Stimulated activated naive B cell treated with anti-CD40 and anti-IgM and Interleukin-4, amounts not matched to agents 10 μg/mL and 1 μg/mL and 100 μg/mL, for 72 hours (primary cell): ENCODE measurements at regions not wholly inside any gene's neighbourhood (a gene's known extent, or its start where the extent isn't known, plus 50 kb on each side); places are given as distances from the start of the nearest gene placed in this dataset.
"Not testable (repeated sequence)": the region's sequence is repeated elsewhere in the genome, so short reads cannot be mapped to it uniquely, and the experiment has no call there.

Experiments used
- ATAC-seq, 2 donors: fragments of 150-1000 bp; cut with Tn5 transposase; replicated peaks; 2 replicates each; pipeline ENCODE4 v1.10.0; 2021; ENCODE audit warnings: moderate library complexity in 1 of 2
- DNase-seq: peaks from one replicate; pipeline ENCODE4 v3.0.0; 2021
- H3K27ac Mint-ChIP-seq: one replicate; pipeline ENCODE4 v1.8.0; 2022; ENCODE audit warnings: mild to moderate bottlenecking, mixed read lengths
- H3K27me3 Mint-ChIP-seq, 2 donors: one replicate each; pipeline ENCODE4 v1.8.0; 2022; ENCODE audit warnings: mixed read lengths in 2 of 2
- H3K36me3 Mint-ChIP-seq, 2 donors: one replicate each; pipeline ENCODE4 v1.8.0; 2022; ENCODE audit warnings: mixed read lengths in 2 of 2, mild to moderate bottlenecking in 1 of 2
- H3K4me1 Mint-ChIP-seq, 2 donors: one replicate each; pipeline ENCODE4 v1.8.0; 2022; ENCODE audit warnings: mixed read lengths in 2 of 2, mild to moderate bottlenecking in 1 of 2
- H3K4me3 Mint-ChIP-seq, 2 donors: one replicate each; pipeline ENCODE4 v1.8.0; 2022; ENCODE audit warnings: mild to moderate bottlenecking in 2 of 2, mixed read lengths in 2 of 2, moderate library complexity in 1 of 2
- H3K9me3 Mint-ChIP-seq, 2 donors: one replicate each; pipeline ENCODE4 v1.8.0; 2022; ENCODE audit warnings: mixed read lengths in 2 of 2, mild to moderate bottlenecking in 1 of 2

DNA sequence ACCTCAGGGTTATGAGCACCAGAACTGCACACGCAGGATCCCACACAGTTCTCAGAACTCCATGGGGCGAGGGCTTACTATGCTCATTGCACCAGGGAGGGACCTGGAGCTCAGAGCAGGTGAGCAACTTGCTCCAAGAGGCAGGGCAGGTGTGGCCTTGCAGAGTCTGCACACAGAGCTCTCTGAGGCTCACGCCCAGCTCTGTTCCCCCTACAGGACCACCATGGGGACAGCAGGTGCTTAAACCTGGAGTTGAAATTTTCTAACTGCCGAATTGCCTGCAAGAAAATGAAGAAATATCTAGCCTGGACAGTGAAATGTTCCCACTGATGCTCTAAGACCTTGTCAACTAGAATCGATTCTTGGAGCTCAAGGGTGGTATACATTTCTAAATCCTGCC lies 49.9 kb upstream of the MSMB start:
- H3K36me3 Mint-ChIP-seq, H3K9me3 Mint-ChIP-seq, H3K27ac Mint-ChIP-seq, H3K27me3 Mint-ChIP-seq, ATAC-seq, DNase-seq, H3K4me3 Mint-ChIP-seq: not testable (repeated sequence)
- peaks cover 6 to 25% of the 10 kb centered on the region in 2 donors for H3K4me1 Mint-ChIP-seq

DNA sequence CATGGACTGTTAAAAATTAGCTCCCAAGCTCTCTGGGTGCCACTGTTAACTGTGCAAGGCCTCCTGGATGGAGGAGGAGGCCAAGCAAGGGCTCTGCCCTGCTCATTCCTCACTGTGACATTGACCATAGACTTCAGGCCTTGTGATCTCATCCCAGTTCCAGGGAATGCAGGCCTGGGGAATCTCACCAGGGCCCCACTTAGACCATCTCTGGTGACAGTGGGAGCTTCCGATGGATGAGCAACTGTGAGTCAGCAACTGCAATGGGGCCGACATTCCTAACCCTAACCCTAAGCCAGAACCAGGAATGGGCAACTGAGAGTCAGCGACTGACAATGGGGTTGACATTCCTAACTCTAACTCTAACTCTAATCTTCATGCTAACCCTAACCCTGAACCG lies 50.4 kb upstream of the MSMB start:
- Mint-ChIP-seq H3K9me3 (peaks cover 0 to 3% of the 10 kb centered on the region in 2 donors), H3K27ac (peak overlapping the region; percentile 91), H3K4me3 (no peak overlapping the region), H3K4me1 (peaks cover 6 to 24% of the 10 kb centered on the region in 2 donors), H3K36me3 (peaks cover 3 to 4% of the 10 kb centered on the region in 2 donors), H3K27me3 (no peaks in the 10 kb centered on the region)
- no peak for ATAC-seq
- no peak for DNase-seq

DNA sequence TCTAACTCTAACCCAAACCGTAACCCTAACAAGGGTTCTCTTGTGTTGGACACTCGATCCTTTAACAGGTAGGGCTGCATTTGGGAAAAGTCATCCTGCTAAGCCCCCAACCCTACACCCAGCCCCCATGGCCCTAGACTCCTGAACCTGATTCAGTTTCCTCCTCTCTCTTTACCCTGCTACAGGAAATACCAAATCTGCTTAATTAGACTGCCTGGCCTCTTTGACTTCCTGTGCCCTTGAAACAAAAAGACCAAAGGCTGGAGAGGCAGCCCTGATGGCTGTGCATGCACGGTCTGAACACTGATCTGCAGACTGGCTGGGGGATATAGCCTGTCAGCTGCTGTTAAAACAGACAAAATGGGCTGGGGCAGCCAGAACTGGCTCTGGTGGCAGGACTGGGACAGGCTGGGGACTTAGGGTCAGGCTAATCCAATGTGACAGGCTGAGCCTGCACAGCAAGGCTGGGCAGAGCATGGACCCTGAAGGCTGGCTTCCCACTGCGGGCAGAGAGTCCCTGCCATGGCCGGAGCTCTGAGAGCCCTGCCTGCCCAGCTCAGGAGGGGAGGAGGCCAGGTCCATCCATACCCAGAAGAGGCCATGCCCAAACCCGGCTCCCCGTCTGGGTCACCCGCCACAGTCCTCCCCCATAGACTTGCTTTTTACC lies 51.0 kb upstream of the MSMB start:
- Mint-ChIP-seq H3K4me3 (no peak overlapping the region), H3K9me3 (peaks cover 0 to 3% of the 10 kb centered on the region in 2 donors), H3K36me3 (peaks cover 3 to 4% of the 10 kb centered on the region in 2 donors), H3K27ac (peak overlapping the region; percentile 91), H3K27me3 (no peaks in the 10 kb centered on the region), H3K4me1 (peaks cover 6 to 21% of the 10 kb centered on the region in 2 donors)
- ATAC-seq: peak in 1 of 2 donors; percentile 30
- no peak for DNase-seq

DNA sequence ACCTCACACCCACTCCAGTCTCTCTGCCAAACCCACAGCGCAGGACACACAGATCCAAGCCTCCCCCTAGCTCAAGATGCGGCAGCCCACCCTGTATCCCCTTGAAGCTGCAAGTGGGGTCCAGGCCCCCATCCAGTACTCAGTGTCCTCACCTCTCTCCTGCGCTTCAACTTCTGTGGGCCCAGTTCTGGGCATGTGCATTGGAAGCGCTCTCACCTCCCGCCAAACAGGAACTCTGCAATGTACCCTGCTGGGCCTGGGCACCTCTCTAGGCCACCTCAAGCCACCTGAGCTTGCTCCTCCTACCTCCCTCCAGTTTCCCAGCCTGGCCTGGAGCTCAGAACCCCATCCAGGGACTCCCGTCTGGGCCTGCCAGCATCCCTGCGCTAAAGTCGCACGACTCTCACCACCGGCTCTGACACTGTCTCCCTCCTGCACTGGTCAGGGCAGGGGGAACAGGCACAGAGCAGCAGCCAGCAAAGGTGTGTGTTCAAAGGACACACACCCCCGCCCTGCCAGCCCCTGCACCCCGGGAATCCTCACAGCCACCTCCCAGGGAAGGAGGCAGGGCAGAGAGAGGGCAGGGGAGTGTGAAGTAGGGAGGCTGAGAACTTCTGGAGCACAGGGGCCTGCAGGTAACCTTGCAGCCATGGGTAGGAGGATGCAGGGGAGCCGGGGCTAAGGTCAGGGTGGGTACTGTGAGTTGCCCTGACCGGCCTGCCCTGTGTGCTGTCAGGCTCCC lies 51.7 kb upstream of the MSMB start:
- ATAC-seq (no peak), DNase-seq (no peak)
- Mint-ChIP-seq H3K27me3 (no peaks in the 10 kb centered on the region), H3K4me3 (no peak overlapping the region), H3K9me3 (peaks cover 0 to 3% of the 10 kb centered on the region in 2 donors), H3K27ac (peak overlapping the region; percentile 5), H3K36me3 (peaks cover 3 to 4% of the 10 kb centered on the region in 2 donors), H3K4me1 (peaks cover 6 to 21% of the 10 kb centered on the region in 2 donors)

DNA sequence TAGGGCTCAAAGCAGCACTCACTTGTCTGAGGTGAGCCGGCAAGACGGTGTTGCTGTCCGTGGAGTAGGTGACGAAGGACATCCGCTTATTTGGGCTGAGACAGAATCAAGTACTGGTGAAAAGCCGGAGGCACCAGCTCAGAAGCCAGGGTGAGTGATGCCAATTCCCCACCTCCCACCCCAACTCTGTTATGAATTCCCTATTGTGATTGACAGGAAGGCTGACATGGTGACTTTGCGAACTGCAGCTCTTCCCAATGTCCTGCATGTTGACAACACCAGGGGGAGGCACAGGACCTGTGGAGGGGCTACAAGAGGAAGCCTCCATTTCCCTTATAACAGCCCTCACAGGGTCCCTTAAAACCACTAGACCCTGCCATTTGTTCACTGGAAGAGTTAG lies 52.3 kb upstream of the MSMB start:
- no peaks in the 10 kb centered on the region for H3K27me3 Mint-ChIP-seq
- peaks cover 6 to 21% of the 10 kb centered on the region in 2 donors for H3K4me1 Mint-ChIP-seq
- ATAC-seq (no peak), DNase-seq (no peak)
- H3K4me3 Mint-ChIP-seq: no peak overlapping the region
- peaks cover 0 to 3% of the 10 kb centered on the region in 2 donors for H3K9me3 Mint-ChIP-seq
- H3K36me3 Mint-ChIP-seq: peaks cover 3 to 4% of the 10 kb centered on the region in 2 donors
- peak overlapping the region; percentile 5 for H3K27ac Mint-ChIP-seq

DNA sequence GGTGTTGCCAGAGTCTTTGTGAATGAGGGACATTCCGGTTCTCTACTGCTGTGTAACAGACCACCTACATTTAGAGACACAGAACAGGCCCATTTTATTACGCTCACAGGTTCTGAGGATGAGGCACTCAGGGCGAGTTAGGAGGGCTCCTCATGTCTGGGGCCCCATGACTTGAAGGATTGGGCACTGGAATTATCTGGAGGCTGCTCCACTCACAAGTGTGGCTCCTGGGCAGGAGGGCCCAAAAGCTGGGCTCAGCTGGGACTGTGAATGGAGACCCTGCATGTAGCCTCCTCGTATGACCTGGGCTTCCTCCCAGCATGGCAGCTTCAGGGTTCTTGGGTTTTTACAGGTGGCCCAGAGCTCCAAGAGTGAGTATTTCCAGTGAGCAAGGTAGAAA lies 52.9 kb upstream of the MSMB start:
- not testable (repeated sequence) for H3K4me3 Mint-ChIP-seq, H3K9me3 Mint-ChIP-seq, DNase-seq

DNA sequence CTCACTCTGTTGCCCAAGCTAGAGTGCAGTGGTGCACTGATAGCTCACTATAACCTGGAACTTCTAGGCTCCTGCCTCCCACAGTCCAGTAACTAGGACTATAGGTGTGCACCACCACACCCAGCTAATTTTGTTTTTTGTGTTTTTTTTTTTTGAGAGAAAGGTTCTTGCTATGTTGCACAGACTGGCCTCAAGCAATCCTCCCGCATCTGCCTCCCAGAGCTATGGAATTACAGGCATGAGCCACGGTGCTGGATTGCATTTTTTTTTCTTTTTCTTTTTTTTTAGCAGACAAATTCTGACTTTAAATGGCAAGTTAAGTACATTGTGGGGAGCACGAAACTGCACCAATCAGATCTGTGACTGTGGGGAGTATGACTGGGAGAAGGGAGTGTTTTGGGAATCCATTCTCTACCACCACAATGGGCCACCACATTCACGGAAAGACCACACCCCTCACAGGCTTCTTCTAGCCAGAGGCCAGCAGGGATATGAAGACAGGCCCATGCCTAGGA lies 58.1 kb upstream of the MSMB start:
- DNase-seq (no peak), ATAC-seq (no peak)
- no peaks in the 10 kb centered on the region for H3K9me3 Mint-ChIP-seq
- H3K4me1 Mint-ChIP-seq: peaks cover 8 to 10% of the 10 kb centered on the region in 2 donors
- H3K4me3 Mint-ChIP-seq: no peak overlapping the region
- no peaks in the 10 kb centered on the region for H3K36me3 Mint-ChIP-seq
- peaks cover 9 to 31% of the 10 kb centered on the region in 2 donors for H3K27me3 Mint-ChIP-seq
- H3K27ac Mint-ChIP-seq: no peak overlapping the region

More for the DNA sequence above, 52.9 kb upstream of the MSMB start:
- not testable (repeated sequence) for H3K36me3 Mint-ChIP-seq, H3K27me3 Mint-ChIP-seq, ATAC-seq, H3K27ac Mint-ChIP-seq
- peaks cover 6 to 21% of the 10 kb centered on the region in 2 donors for H3K4me1 Mint-ChIP-seq

DNA sequence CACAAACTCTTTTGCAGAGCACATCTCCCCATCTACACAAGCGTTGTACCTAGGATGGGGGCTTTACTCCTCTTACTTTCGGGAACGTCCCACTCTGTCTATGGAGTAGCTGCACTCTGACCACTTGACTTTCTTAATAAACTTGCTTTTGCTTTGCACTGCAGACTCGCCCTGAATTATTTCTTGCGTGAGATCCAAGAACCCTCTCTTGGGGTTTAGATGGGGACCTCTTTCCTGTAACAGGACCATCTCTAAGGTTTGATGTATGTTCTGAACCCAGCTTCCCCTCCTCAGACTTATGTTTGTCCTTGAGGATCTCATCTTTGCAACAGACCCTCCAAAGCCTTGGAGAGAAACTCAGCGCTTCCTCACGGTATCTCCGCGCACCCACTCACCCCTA lies 59.3 kb upstream of the MSMB start:
- DNase-seq, H3K9me3 Mint-ChIP-seq, ATAC-seq, H3K36me3 Mint-ChIP-seq: not testable (repeated sequence)
- H3K27ac Mint-ChIP-seq: peak overlapping the region; percentile 27
- H3K27me3 Mint-ChIP-seq: peaks cover 9 to 31% of the 10 kb centered on the region in 2 donors
- peak overlapping the region; percentile 67 to 72 for H3K4me3 Mint-ChIP-seq
- peaks cover 8 to 10% of the 10 kb centered on the region in 2 donors for H3K4me1 Mint-ChIP-seq

DNA sequence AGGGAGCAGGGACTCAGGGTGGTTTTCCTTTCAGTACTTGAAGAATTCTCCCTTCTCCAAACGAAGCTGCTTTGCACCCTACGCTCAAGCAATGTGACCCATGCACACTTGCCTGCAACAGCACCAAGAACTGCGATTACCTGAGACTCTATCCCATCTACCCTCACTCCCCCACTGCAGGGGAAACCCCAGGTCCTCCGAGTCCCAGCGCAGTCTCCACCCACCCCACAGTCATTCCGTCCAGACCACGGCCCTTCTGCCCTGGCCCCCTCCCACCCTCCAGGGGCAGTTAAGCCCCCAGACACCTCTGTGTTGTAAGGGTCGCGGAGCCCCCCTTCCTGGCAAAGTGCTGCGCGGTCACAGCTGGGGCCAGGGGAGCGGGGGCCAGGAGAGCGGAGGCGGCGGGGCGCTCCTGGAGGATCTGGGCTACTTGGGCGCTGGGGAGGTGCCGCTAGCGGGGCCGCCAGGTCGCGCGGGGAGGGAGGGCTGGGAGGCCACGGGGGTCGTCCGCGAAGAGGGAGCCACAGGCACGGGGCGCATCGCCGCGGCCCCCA lies 59.9 kb upstream of the MSMB start:
- peak overlapping the region; percentile 27 for H3K27ac Mint-ChIP-seq
- H3K27me3 Mint-ChIP-seq: peaks cover 9 to 31% of the 10 kb centered on the region in 2 donors
- ATAC-seq: peak; percentile 44 to 52
- H3K36me3 Mint-ChIP-seq, DNase-seq, H3K9me3 Mint-ChIP-seq: not testable (repeated sequence)
- peak overlapping the region; percentile 67 to 72 for H3K4me3 Mint-ChIP-seq
- H3K4me1 Mint-ChIP-seq: peaks cover 8 to 10% of the 10 kb centered on the region in 2 donors

DNA sequence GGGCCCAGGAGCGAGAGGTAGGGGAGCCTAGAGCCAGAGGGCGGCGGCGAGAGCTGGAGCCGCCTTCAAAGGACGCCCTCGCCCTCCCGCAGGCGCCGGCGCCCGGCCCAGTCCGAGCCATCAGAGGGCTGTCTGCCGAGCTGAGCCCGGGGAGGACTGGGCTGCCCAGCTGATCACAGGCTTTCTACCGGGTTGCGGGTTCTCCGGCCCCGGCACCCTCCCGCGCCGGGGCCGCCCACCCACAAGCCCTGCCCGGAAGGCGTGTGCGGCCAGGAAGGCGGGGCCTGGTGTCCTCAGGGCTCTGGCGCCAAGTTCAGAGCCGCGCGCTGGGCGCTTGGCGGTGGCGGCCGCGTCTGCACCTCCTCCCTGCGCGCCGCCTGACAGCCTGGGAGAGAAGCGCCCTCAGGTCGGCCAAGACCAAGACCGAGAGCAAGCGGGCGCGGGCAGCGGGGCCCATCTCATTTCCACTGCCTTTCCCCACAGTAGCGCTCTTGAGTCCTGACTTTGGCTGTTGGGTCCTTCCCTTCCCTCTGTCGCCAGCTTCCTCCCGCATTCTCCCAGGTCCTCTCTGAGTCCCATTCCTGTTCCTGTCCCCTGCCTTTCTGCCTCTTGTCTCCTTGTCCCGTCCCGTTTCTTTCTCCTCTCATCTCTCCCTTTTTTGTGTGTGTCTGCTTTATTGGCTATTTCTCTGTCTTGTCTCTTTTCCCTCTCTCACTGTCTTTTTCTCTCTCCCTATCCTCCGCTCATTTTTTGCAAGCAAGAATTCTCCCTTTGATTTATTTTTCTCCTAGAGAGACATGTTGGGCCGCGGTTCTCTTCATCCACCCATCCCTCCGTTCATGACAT lies 60.6 kb upstream of the MSMB start:
- peaks cover 9 to 31% of the 10 kb centered on the region in 2 donors for H3K27me3 Mint-ChIP-seq
- peak; percentile 96 to 97 for ATAC-seq
- no peaks in the 10 kb centered on the region for H3K9me3 Mint-ChIP-seq
- peak overlapping the region; percentile 66 to 80 for H3K4me3 Mint-ChIP-seq
- no peaks in the 10 kb centered on the region for H3K36me3 Mint-ChIP-seq
- DNase-seq: peak; percentile 35
- H3K27ac Mint-ChIP-seq: peak overlapping the region; percentile 39
- H3K4me1 Mint-ChIP-seq: peaks cover 8 to 10% of the 10 kb centered on the region in 2 donors

DNA sequence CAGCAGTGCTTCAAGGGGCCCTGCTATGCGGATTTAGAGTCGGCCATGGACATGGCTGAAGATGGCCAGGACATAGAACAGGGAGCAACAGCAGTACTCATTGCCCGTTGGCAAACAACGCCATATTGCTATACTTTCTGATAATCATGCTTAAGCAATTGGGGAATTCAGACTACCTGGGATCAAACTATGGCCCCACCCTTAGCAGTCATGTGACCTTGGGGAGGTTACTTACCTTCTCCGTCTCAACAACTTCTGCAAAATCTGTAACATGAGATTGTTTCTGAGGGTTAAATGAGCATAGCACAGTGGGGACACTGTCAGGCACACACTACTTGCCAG lies 62.1 kb upstream of the MSMB start:
- Mint-ChIP-seq H3K27me3 (peaks cover 9 to 31% of the 10 kb centered on the region in 2 donors), H3K4me1 (peaks cover 8 to 10% of the 10 kb centered on the region in 2 donors)
- not testable (repeated sequence) for H3K4me3 Mint-ChIP-seq, ATAC-seq, DNase-seq, H3K9me3 Mint-ChIP-seq, H3K36me3 Mint-ChIP-seq, H3K27ac Mint-ChIP-seq

DNA sequence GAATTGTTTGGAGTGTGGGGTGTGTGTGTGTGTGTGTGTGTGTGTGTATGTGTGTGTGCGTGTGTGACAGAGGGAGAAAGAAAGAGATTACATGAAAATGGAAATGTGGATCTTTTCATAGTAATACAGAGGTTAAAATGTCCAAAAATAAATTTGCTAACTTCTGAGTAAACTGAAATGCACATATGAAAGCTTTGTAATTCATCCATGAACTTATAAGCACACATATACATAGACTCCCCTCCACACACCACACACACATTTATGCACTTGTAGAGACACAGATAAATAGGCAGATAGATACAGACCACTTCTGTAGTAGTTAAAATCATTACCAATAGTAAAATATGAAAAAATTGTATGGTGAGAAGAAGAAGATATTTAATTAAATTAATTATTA lies 108.2 kb upstream of the MSMB start:
- not testable (repeated sequence) for H3K27ac Mint-ChIP-seq, H3K4me3 Mint-ChIP-seq, H3K36me3 Mint-ChIP-seq

DNA sequence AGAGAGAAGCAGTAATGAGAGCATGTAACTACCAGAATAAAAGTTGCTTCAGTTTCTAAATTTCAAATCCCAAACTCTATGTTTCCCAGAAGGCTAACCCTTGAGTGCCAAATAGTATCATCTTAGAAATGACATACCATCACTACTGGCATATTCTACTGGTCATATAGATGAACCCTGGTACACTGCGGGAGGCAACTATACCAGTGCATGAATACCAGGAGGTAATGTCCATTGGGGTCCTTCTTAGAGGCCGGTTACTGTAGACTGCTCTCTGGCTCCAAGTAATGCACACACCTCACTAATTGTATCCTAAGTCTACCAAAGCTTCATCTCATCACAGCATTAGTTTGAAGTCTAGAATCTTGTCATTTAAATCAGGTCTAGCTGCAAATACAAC lies 108.6 kb upstream of the MSMB start:
- H3K27me3 Mint-ChIP-seq, DNase-seq, H3K9me3 Mint-ChIP-seq, H3K4me1 Mint-ChIP-seq, ATAC-seq, H3K27ac Mint-ChIP-seq, H3K4me3 Mint-ChIP-seq, H3K36me3 Mint-ChIP-seq: not testable (repeated sequence)

More for the DNA sequence above, 108.2 kb upstream of the MSMB start:
- not testable (repeated sequence) for DNase-seq, H3K9me3 Mint-ChIP-seq, H3K27me3 Mint-ChIP-seq, H3K4me1 Mint-ChIP-seq, ATAC-seq

DNA sequence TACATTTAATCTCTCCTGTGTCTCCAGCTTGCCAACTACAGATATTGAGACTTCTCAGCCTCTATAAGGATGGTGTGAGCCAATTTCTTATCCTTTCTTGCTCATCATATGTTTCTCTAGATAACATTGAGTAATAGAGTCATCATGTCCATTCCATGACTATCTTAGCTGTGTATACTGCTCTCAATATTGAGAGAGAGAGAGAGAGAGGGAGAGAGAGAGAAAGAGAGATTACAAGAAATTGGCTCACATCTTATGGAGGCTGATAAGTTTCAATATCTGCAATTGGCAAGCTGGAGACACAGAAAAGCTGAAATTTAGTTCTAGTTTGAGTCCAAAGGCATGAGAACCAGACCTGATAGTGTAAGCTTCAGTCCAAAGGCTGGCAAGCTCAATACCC lies 110.8 kb upstream of the MSMB start:
- not testable (repeated sequence) for H3K36me3 Mint-ChIP-seq, H3K27ac Mint-ChIP-seq, H3K4me1 Mint-ChIP-seq, DNase-seq, H3K27me3 Mint-ChIP-seq, H3K9me3 Mint-ChIP-seq, ATAC-seq, H3K4me3 Mint-ChIP-seq
